OCI-LY3 (cell line): ENCODE measurements at regions not wholly inside any gene's neighbourhood (a gene's known extent, or its start where the extent isn't known, plus 50 kb on each side); places are given as distances from the start of the nearest gene placed in this dataset.

Experiments used
- H2AFZ ChIP-seq: fragments of 200-600, 300-600 bp; shearing (Covaris generic); 2 replicates; pipeline ENCODE4 v1.6.0; 2014; ENCODE audit warnings: antibody characterized with exemption, low read depth, low read length
- H3K27ac ChIP-seq: fragments of 200-600, 300-600 bp; sonication (generic); 2 replicates; pipeline ENCODE4 v1.5.1; 2014; ENCODE audit warnings: mild to moderate bottlenecking, low read length, moderate library complexity, mixed read lengths
- H3K27me3 ChIP-seq: fragments of 200-600, 300-600 bp; sonication (generic); 2 replicates; pipeline ENCODE4 v1.6.1; 2014; ENCODE audit warnings: low read depth, low read length, mixed read lengths
- H3K36me3 ChIP-seq: fragments of 200-600, 300-600 bp; sonication (generic); replicated peaks from 2 replicates; pipeline ENCODE3; 2014; ENCODE audit warnings: low read depth, low read length, mixed read lengths
- H3K4me1 ChIP-seq: fragments of 300-600, 200-600 bp; sonication (generic); 2 replicates; pipeline ENCODE4 v1.6.1; 2014; ENCODE audit warnings: low read length, mixed read lengths
- H3K4me2 ChIP-seq: fragments of 200-600, 300-600 bp; sonication (generic); 2 replicates; pipeline ENCODE4 v1.6.1; 2014; ENCODE audit warnings: low read length, mixed read lengths
- H3K4me3 ChIP-seq: fragments of 300-600, 200-600 bp; sonication (generic); 2 replicates; pipeline ENCODE4 v1.5.1; 2014; ENCODE audit warnings: antibody characterized with exemption, mild to moderate bottlenecking, low read length, moderate library complexity
- H3K79me2 ChIP-seq: fragments of 300-600, 200-600 bp; shearing (Covaris generic); 2 replicates; pipeline ENCODE4 v1.6.1; 2014; ENCODE audit warnings: mild to moderate bottlenecking, low read length, mixed read lengths
- H3K9ac ChIP-seq: fragments of 300-600, 200-600 bp; shearing (Covaris generic); 2 replicates; pipeline ENCODE4 v1.6.0; 2014; ENCODE audit warnings: mild to moderate bottlenecking, low read length, moderate library complexity
- H3K9me3 ChIP-seq: fragments of 200-600, 300-600 bp; shearing (Covaris generic); 2 replicates; pipeline ENCODE4 v1.6.1; 2014; ENCODE audit warnings: low read length, mixed read lengths; ENCODE audit not compliant: insufficient read depth
- H4K20me1 ChIP-seq: fragments of 200-600, 300-600 bp; sonication (generic); 2 replicates; pipeline ENCODE4 v1.6.1; 2016; ENCODE audit warnings: low read length, mixed read lengths; ENCODE audit not compliant: insufficient read depth
- EZH2phosphoT487 ChIP-seq: fragments of 200-600 bp; shearing (Covaris generic); IDR thresholded peaks from 2 replicates; pipeline ENCODE4 v1.6.1; 2018; ENCODE audit warnings: antibody characterized with exemption, mixed run types, low read depth
- TF ChIP-seq, protein P1 (sequence below): fragments of 200-600, 300-600 bp; sonication (generic); IDR thresholded peaks from 2 replicates; pipeline ENCODE4 v1.5.1; 2014; ENCODE audit warnings: antibody characterized with exemption, low read length, low read depth

DNA sequence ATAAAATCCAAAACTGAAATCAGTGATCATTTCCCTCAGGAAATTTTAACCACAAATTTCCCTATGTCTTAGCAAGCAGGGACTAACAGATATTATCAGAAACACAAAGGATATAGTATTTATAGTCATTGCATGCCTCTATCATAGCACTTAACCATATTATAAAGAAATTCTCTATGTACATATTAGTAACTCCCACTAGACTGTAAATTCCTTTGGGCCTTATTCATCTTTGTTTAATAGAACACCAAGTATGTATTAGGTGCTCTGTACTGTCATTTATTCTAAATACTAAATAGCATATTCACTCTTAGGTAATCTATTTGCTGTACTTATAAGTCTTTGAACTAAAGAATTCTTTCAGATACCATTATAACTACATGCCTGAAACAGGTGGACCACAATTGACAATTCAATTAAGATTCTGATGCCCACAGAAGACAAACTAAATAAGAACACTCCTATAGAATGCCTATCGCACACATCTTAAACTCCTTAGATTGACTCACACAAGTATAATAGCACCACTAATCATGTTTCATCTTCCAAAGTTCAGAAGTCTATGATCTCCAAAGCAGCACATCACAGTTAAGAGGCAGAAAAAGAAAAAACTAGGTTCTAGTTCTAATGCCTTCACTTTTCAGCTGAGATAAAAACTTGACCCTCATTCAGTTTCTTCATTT, 134.1 kb downstream of the FSCB start:
- Histone ChIP-seq H3K4me1 (no peaks in the 10 kb centered on the region), H3K9ac (no peak overlapping the region)

DNA sequence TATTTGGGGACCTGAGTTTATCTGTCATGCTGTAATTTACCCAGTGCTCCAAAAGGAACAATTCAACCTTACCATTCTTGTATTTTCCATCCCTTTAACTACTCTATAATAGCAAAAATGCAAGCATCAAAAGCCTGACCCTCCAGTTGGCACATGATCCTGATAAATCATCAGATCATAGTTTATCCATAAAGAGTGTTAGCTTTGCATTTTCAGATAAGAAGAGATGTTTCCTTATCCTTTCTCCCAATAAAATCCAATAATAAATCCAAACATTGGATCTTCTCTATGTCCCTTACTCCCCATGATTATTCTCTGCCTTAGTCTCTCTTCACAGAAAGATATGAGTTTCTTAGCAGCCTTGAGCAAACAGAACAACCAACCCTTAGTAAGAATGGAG, 134.9 kb downstream of the FSCB start:
- H3K4me3 ChIP-seq = no peak overlapping the region
- H3K27me3 ChIP-seq = no peaks in the 10 kb centered on the region
- H2AFZ ChIP-seq = no peak overlapping the region
- no peaks in the 10 kb centered on the region for H3K36me3 ChIP-seq
- H3K9ac ChIP-seq = no peak overlapping the region
- H3K79me2 ChIP-seq = no peaks in the 10 kb centered on the region
- no peak overlapping the region for H3K4me2 ChIP-seq
- H3K27ac ChIP-seq = no peak overlapping the region
- H3K9me3 ChIP-seq = no peaks in the 10 kb centered on the region
- no peaks in the 10 kb centered on the region for H4K20me1 ChIP-seq
- H3K4me1 ChIP-seq = no peaks in the 10 kb centered on the region
- TF ChIP-seq, protein P1, sequence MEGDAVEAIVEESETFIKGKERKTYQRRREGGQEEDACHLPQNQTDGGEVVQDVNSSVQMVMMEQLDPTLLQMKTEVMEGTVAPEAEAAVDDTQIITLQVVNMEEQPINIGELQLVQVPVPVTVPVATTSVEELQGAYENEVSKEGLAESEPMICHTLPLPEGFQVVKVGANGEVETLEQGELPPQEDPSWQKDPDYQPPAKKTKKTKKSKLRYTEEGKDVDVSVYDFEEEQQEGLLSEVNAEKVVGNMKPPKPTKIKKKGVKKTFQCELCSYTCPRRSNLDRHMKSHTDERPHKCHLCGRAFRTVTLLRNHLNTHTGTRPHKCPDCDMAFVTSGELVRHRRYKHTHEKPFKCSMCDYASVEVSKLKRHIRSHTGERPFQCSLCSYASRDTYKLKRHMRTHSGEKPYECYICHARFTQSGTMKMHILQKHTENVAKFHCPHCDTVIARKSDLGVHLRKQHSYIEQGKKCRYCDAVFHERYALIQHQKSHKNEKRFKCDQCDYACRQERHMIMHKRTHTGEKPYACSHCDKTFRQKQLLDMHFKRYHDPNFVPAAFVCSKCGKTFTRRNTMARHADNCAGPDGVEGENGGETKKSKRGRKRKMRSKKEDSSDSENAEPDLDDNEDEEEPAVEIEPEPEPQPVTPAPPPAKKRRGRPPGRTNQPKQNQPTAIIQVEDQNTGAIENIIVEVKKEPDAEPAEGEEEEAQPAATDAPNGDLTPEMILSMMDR = no peak
- TF ChIP-seq EZH2phosphoT487 = no peak

More for the DNA sequence above, 134.1 kb downstream of the FSCB start:
- no peak for TF ChIP-seq EZH2phosphoT487
- TF ChIP-seq, protein P1 = no peak
- no peaks in the 10 kb centered on the region for H3K27me3 ChIP-seq
- H3K79me2 ChIP-seq = no peaks in the 10 kb centered on the region
- H4K20me1 ChIP-seq = no peaks in the 10 kb centered on the region
- no peak overlapping the region for H3K4me3 ChIP-seq
- no peak overlapping the region for H2AFZ ChIP-seq
- H3K36me3 ChIP-seq = no peaks in the 10 kb centered on the region
- H3K4me2 ChIP-seq = no peak overlapping the region
- H3K27ac ChIP-seq = no peak overlapping the region
- no peaks in the 10 kb centered on the region; the same call in 1 of the 2 replicates for H3K9me3 ChIP-seq

DNA sequence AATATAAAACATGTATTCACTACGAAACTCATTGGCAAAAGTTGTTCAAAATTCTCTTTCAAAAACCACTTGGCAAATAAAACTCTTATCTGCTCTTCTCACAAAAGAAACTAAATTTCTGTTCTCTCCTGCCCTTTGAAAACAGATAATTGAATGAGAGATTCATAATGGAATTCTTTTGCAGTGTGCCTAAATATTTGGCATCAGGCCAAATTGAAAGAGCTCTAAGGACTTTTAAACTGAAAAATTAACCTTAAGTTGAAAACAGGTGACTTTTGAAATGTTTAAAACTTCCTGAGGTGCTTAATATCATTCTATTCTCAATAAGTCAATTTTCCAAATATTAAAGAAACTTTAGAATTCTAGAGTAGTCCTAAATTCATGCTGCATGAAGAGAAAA, 136.4 kb downstream of the FSCB start:
- Histone ChIP-seq H3K4me1 (no peaks in the 10 kb centered on the region), H3K4me2 (no peak overlapping the region), H3K27ac (no peak overlapping the region), H4K20me1 (no peaks in the 10 kb centered on the region), H3K9ac (no peak overlapping the region), H3K27me3 (no peaks in the 10 kb centered on the region), H3K4me3 (no peak overlapping the region), H3K9me3 (no peaks in the 10 kb centered on the region), H3K36me3 (no peaks in the 10 kb centered on the region), H2AFZ (no peak overlapping the region), H3K79me2 (no peaks in the 10 kb centered on the region)
- no peak for TF ChIP-seq EZH2phosphoT487
- TF ChIP-seq, protein P1 = no peak

DNA sequence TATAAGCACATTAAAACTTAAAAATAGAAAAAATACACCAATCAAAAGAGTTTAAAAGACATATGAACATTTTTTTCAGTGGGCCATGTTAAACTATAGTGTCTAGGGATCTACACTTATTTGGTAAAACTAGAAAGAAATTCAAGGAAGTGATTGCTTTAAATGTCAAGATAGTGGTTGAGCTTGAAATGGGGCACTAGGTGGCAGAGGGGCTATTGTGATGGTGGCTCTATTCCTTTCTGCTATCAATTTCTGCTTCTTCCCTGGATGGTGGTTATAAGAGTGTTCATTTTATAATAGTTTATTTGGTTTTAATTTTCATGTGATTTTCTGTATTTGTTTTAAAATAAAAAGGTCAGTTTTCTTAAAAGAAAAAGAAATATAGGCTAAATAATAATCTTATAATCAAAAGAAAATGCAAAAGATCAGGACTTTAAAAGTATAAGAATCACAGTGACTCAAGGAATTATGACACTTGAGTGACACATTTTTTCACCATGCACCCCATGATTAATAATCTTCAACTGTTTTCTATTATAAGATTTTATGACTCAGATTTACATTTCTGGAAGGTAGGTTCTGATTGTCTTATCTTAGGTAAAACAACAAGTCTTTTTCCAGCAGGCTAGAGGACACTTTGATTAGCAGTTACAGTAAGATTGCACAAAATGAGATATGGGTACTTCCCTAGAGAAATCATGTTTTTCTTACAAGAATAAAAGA, 137.5 kb downstream of the FSCB start:
- H3K4me2 ChIP-seq = no peak overlapping the region
- H3K4me1 ChIP-seq = no peaks in the 10 kb centered on the region
- H3K27ac ChIP-seq = no peak overlapping the region

More for the DNA sequence above, 137.5 kb downstream of the FSCB start:
- Histone ChIP-seq H3K4me3 (no peak overlapping the region), H3K79me2 (no peaks in the 10 kb centered on the region), H3K27me3 (no peaks in the 10 kb centered on the region), H2AFZ (no peak overlapping the region), H4K20me1 (no peaks in the 10 kb centered on the region), H3K9ac (no peak overlapping the region), H3K36me3 (no peaks in the 10 kb centered on the region), H3K9me3 (no peaks in the 10 kb centered on the region)
- TF ChIP-seq, protein P1 = peak; percentile 39
- TF ChIP-seq EZH2phosphoT487 = no peak
